IgD-negative memory B cell (primary cell): ENCODE measurements at regions not wholly inside any gene's neighbourhood (a gene's known extent, or its start where the extent isn't known, plus 50 kb on each side); places are given as distances from the start of the nearest gene placed in this dataset.

Experiments
- H3K27ac Mint-ChIP-seq, 3 donors: one replicate each; pipeline ENCODE4 v1.8.0; 2020 to 2022; ENCODE audit warnings: mild to moderate bottlenecking in 3 of 3, mixed read lengths in 3 of 3, moderate library complexity in 1 of 3
- H3K27me3 Mint-ChIP-seq: one replicate; pipeline ENCODE4 v1.8.0; 2021; ENCODE audit warnings: mixed read lengths
- H3K36me3 Mint-ChIP-seq: one replicate; pipeline ENCODE4 v1.8.0; 2020; ENCODE audit warnings: mild to moderate bottlenecking, mixed read lengths
- H3K4me1 Mint-ChIP-seq, 3 donors: one replicate each; pipeline ENCODE4 v1.8.0; 2020 to 2022; ENCODE audit warnings: mixed read lengths in 3 of 3, mild to moderate bottlenecking in 1 of 3
- H3K4me3 Mint-ChIP-seq, 4 donors: one replicate each; pipeline ENCODE4 v1.8.0; 2020 to 2022; ENCODE audit warnings: mild to moderate bottlenecking in 4 of 4, mixed read lengths in 4 of 4, moderate library complexity in 3 of 4
- H3K9me3 Mint-ChIP-seq, 3 donors: one replicate each; pipeline ENCODE4 v1.8.0; 2020 to 2021; ENCODE audit warnings: mixed read lengths in 3 of 3, mild to moderate bottlenecking in 1 of 3

DNA sequence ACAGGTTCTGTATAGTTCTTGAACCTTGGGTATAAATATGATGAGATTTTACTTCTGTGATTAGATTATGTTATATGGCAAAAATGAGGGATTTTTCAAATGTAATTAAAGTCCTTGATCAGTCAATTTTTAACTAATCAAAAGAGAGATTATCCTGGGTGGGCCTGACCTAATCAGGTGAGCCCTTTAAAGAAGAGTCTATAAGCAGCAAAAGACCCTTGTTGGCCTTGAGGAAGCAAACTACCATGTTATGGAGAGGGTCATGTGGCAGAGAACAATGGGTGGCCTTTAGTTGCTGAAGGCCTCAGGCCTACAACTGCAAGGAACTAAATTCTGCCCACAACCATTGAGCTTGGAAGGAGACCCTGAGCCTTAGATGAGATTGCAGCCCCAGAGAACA is 102.5 kb upstream of the RIPOR2 start:
- Mint-ChIP-seq H3K27ac (peak overlapping the region in 2 of 3 donors; percentile 83), H3K9me3 (no peaks in the 10 kb centered on the region), H3K36me3 (peaks cover 2% of the 10 kb centered on the region), H3K4me3 (peak overlapping the region in 2 of 4 donors; percentile 90 to 97), H3K4me1 (peaks cover 60 to 71% (median 61%) of the 10 kb centered on the region in 3 donors), H3K27me3 (no peaks in the 10 kb centered on the region)

DNA sequence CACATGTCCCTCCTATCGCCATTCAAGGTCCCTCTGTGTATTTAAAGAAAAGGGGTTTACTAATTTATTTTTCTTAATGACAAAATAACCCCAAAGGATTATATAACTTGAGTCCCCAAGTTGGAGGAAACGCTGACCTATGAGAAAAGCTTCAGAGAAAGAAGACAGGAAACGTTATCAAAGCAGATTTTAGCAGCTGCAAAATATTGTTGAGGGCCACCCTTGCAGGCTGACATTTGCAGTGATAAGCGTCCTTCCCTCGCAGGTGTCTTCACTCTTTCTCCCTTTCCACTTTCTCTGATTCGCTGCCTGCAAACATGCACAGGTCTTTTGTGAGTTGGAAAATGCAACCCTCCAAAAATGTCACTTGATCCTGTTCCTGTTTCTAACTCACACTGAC is 103.2 kb upstream of the RIPOR2 start:
- Mint-ChIP-seq H3K9me3 (no peaks in the 10 kb centered on the region), H3K27ac (peak overlapping the region; percentile 8 to 96 (median 83)), H3K27me3 (no peaks in the 10 kb centered on the region), H3K36me3 (peaks cover 2% of the 10 kb centered on the region), H3K4me3 (peak overlapping the region; percentile 90 to 99 (median 95)), H3K4me1 (peaks cover 62 to 72% (median 65%) of the 10 kb centered on the region in 3 donors)

DNA sequence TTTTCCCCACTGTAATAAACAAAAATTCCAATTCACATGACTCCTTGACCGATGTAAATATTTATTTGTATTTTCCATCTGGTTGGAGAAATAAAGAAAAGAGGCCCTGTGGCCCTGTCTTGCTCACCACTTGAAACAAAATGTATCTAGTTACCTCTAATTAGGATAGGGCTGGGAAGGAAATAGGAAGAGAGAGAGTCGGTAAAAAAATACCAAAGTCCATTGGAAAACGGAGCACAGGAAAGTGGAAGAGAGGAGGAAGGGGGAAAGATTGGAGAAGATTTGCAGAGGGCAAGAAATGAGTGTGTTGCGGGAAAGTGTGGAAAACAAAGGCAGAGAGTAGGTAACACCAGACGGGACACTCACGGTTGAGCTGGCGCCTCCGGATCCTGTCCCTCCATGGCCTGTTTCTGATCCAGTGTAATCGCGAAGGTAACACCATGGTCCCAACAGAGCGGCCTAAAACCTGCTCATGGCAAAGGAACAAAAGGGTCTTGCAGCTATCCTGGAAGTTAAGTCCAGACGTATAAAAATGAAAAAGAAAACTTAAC is 105.8 kb upstream of the RIPOR2 start:
- H3K4me3 Mint-ChIP-seq = peak overlapping the region; percentile 90 to 99 (median 95)
- peaks cover 2% of the 10 kb centered on the region for H3K36me3 Mint-ChIP-seq
- H3K27ac Mint-ChIP-seq = peak overlapping the region; percentile 79 to 96 (median 96)
- no peaks in the 10 kb centered on the region for H3K27me3 Mint-ChIP-seq
- H3K9me3 Mint-ChIP-seq = no peaks in the 10 kb centered on the region
- peaks cover 45 to 61% (median 50%) of the 10 kb centered on the region in 3 donors for H3K4me1 Mint-ChIP-seq

- Mint-ChIP-seq H3K9me3 (no peaks in the 10 kb centered on the region), H3K36me3 (peaks cover 2% of the 10 kb centered on the region), H3K27ac (peak overlapping the region; percentile 79 to 96 (median 96)), H3K4me3 (peak overlapping the region; percentile 90 to 99 (median 95)), H3K4me1 (peaks cover 50 to 64% (median 53%) of the 10 kb centered on the region in 3 donors), H3K27me3 (no peaks in the 10 kb centered on the region)
Measured at GRCh38 chr6:25042036-25042521, 106.3 kb upstream of the RIPOR2 start.

- Mint-ChIP-seq H3K36me3 (peaks cover 2% of the 10 kb centered on the region), H3K9me3 (no peaks in the 10 kb centered on the region), H3K4me1 (peaks cover 49 to 62% (median 50%) of the 10 kb centered on the region in 3 donors), H3K4me3 (peak overlapping the region; percentile 90 to 99 (median 95)), H3K27ac (peak overlapping the region; percentile 79 to 96 (median 96)), H3K27me3 (no peaks in the 10 kb centered on the region)
Measured at GRCh38 chr6:25042536-25042935, 106.8 kb upstream of the RIPOR2 start.

GRCh38 chr6:25042984-25043725 is 107.4 kb upstream of the RIPOR2 start:
- H3K36me3 Mint-ChIP-seq = peaks cover 2% of the 10 kb centered on the region
- H3K9me3 Mint-ChIP-seq = no peaks in the 10 kb centered on the region
- no peaks in the 10 kb centered on the region for H3K27me3 Mint-ChIP-seq
- peaks cover 47 to 60% (median 52%) of the 10 kb centered on the region in 3 donors for H3K4me1 Mint-ChIP-seq
- peak overlapping the region; percentile 90 to 99 (median 95) for H3K4me3 Mint-ChIP-seq
- H3K27ac Mint-ChIP-seq = peak overlapping the region; percentile 79 to 96 (median 96)

- Mint-ChIP-seq H3K4me3 (peak overlapping the region in 2 of 4 donors; percentile 29 to 31), H3K36me3 (peaks cover 2% of the 10 kb centered on the region), H3K27ac (no peak overlapping the region)
Measured at GRCh38 chr6:25043892-25044291, 108.1 kb upstream of the RIPOR2 start.

GRCh38 chr6:25046942-25047341 is 111.2 kb upstream of the RIPOR2 start:
- no peaks in the 10 kb centered on the region for H3K27me3 Mint-ChIP-seq
- peak overlapping the region in 2 of 3 donors; percentile 7 to 40 for H3K27ac Mint-ChIP-seq
- H3K9me3 Mint-ChIP-seq = no peaks in the 10 kb centered on the region
- H3K36me3 Mint-ChIP-seq = peaks cover 2% of the 10 kb centered on the region
- H3K4me3 Mint-ChIP-seq = peak overlapping the region in 2 of 4 donors; percentile 10
- peaks cover 44 to 59% (median 59%) of the 10 kb centered on the region in 3 donors for H3K4me1 Mint-ChIP-seq

More at GRCh38 chr6:25043892-25044291, 108.1 kb upstream of the RIPOR2 start:
- Mint-ChIP-seq H3K27me3 (no peaks in the 10 kb centered on the region), H3K9me3 (no peaks in the 10 kb centered on the region), H3K4me1 (peaks cover 43 to 57% (median 54%) of the 10 kb centered on the region in 3 donors)

DNA sequence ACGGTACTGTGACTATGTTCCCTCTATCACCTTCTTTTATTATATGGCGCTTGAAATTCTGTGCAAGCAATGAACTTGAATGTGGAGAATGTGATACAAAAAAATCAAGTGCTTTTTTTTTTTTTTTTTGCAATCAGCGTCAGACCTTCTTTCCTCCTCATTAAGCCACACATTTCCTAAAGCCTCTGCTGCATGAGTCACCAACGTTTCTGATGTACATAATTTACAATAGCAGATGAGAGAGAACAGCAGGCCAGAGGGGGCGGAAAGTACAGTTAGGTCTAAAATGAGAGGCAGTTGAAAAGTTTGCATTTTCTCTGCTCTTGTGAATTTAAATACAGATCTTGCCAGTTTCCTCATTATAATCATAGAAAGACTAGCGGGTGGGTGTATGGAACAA is 114.6 kb upstream of the RIPOR2 start:
- no peaks in the 10 kb centered on the region for H3K9me3 Mint-ChIP-seq
- H3K4me3 Mint-ChIP-seq = peak overlapping the region; percentile 59 to 87 (median 71)
- no peaks in the 10 kb centered on the region for H3K27me3 Mint-ChIP-seq
- H3K36me3 Mint-ChIP-seq = no peaks in the 10 kb centered on the region
- H3K27ac Mint-ChIP-seq = peak overlapping the region; percentile 14 to 92 (median 39)
- H3K4me1 Mint-ChIP-seq = peaks cover 50 to 67% (median 65%) of the 10 kb centered on the region in 3 donors

- H3K27me3 Mint-ChIP-seq = no peaks in the 10 kb centered on the region
Measured at GRCh38 chr6:25051083-25051482, 115.3 kb upstream of the RIPOR2 start.

GRCh38 chr6:25052181-25052580 is 116.4 kb upstream of the RIPOR2 start:
- peaks cover 55 to 71% (median 65%) of the 10 kb centered on the region in 3 donors for H3K4me1 Mint-ChIP-seq
- no peaks in the 10 kb centered on the region for H3K36me3 Mint-ChIP-seq
- peak overlapping the region; percentile 89 to 94 (median 89) for H3K27ac Mint-ChIP-seq
- H3K4me3 Mint-ChIP-seq = peak overlapping the region; percentile 5 to 31 (median 26)
- no peaks in the 10 kb centered on the region for H3K9me3 Mint-ChIP-seq
- H3K27me3 Mint-ChIP-seq = no peaks in the 10 kb centered on the region

More at GRCh38 chr6:25051083-25051482, 115.3 kb upstream of the RIPOR2 start:
- Mint-ChIP-seq H3K9me3 (no peaks in the 10 kb centered on the region), H3K4me1 (peaks cover 55 to 73% (median 71%) of the 10 kb centered on the region in 3 donors), H3K36me3 (no peaks in the 10 kb centered on the region), H3K4me3 (peak overlapping the region; percentile 59 to 87 (median 71)), H3K27ac (peak overlapping the region; percentile 14 to 92 (median 39))

DNA sequence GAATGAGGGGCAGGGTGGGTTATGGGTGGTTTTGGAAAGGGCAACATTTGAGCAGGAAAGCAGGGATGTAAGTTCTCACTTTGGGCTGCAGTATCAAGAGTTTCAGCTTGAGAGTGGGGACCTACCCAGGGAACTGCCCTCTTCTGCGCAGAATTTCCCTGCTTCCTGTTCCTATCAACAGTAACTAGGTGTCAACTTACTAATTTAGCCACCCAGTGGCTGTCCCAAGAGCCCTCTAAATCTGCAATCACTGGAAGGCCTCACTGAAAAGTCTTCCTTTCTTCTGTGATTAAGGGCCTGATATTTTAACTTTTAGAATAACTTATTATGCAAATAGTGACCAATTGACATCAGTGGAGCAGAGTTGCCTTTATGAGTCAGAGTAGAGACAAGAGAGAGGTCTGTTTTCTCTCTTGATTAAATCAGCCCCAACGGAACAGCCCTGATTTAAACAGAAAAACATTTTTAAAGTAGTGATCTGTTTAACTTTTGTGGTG is 118.2 kb upstream of the RIPOR2 start:
- Mint-ChIP-seq H3K27me3 (no peaks in the 10 kb centered on the region), H3K27ac (peak overlapping the region; percentile 89 to 95 (median 94)), H3K9me3 (no peaks in the 10 kb centered on the region), H3K4me3 (peak overlapping the region; percentile 46 to 85 (median 74)), H3K4me1 (peaks cover 55 to 78% (median 55%) of the 10 kb centered on the region in 3 donors), H3K36me3 (no peaks in the 10 kb centered on the region)

DNA sequence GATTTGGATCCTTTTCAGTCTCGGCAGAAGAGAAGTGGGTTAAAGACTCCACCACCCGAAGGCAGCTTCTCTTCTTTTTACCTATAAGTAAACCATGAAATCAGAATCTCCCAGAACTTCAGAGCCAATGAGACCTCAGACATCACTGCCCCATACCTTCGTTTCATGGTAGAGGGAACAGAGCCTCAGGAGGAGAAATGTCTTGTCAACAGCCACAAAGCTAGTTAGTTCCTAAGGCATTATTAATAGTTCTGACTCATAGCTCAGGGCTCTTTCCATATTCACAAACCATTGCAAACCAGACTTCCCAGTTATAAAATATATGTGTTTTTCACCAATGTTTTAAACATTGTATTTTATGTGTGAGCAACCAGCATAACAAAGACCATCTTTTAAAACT is 118.7 kb upstream of the RIPOR2 start:
- Mint-ChIP-seq H3K4me3 (peak overlapping the region in 2 of 4 donors; percentile 62 to 85), H3K4me1 (peaks cover 52 to 75% (median 52%) of the 10 kb centered on the region in 3 donors), H3K27ac (peak overlapping the region in 2 of 3 donors; percentile 89 to 95), H3K9me3 (no peaks in the 10 kb centered on the region), H3K27me3 (no peaks in the 10 kb centered on the region), H3K36me3 (no peaks in the 10 kb centered on the region)

DNA sequence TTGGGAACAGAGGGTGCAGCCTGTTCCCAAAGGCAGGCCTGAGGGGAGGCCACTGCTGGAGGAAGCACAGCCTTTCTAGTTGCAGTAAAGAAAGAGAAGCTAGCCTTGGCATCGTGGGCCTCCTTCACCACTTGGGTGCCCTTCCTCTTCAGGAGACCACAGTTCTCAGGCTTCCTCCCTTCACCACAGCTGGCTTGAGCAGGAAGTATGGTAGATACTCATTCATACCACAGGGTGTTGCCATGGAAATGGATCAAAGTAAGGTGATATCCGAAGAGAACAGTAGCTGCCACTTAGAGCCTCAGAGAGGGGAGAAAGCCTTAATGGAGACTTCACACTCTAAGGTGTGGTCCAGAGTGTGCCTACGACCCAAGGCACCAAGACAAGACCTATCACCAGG is 120.4 kb upstream of the RIPOR2 start:
- H3K27me3 Mint-ChIP-seq = no peaks in the 10 kb centered on the region
- H3K4me1 Mint-ChIP-seq = peaks cover 35 to 61% (median 35%) of the 10 kb centered on the region in 3 donors
- peaks cover 2% of the 10 kb centered on the region for H3K36me3 Mint-ChIP-seq
- no peaks in the 10 kb centered on the region for H3K9me3 Mint-ChIP-seq
- H3K4me3 Mint-ChIP-seq = peak overlapping the region; percentile 56 to 89 (median 82)
- peak overlapping the region; percentile 84 to 97 (median 94) for H3K27ac Mint-ChIP-seq
